Astrocyte (in vitro differentiated cells and primary cell): ENCODE measurements at regions not wholly inside any gene's neighbourhood (a gene's known extent, or its start where the extent isn't known, plus 50 kb on each side); places are given as distances from the start of the nearest gene placed in this dataset.

Experiments
- DNase-seq: peaks from one replicate; pipeline ENCODE4 v3.0.0-alpha.2; 2010; ENCODE audit warnings: low read depth
- FAIRE-seq: peaks from 2 replicates; lab custom pipeline; 2011; peaks lifted over from hg19 to GRCh38; lab: Jason Lieb, UNC
- H2AFZ ChIP-seq: 2 replicates; pipeline ENCODE4 v1.6.0; 2012; ENCODE audit warnings: low read depth, low read length, inconsistent platforms
- H3K27ac ChIP-seq: 2 replicates; pipeline ENCODE4 v1.5.1; 2011; ENCODE audit warnings: low read depth, low read length, inconsistent platforms
- H3K27me3 ChIP-seq: 2 replicates; pipeline ENCODE4 v1.6.0; 2011; ENCODE audit warnings: low read length, inconsistent platforms; ENCODE audit not compliant: insufficient read depth
- H3K36me3 ChIP-seq: 2 replicates; pipeline ENCODE4 v1.5.1; 2011; ENCODE audit warnings: low read length, inconsistent platforms; ENCODE audit not compliant: insufficient read depth
- H3K4me1 ChIP-seq: 2 replicates; pipeline ENCODE4 v1.5.1; 2011; ENCODE audit warnings: low read length, inconsistent platforms; ENCODE audit not compliant: insufficient read depth
- H3K4me2 ChIP-seq: 2 replicates; pipeline ENCODE4 v1.6.0; 2012; ENCODE audit warnings: low read length, inconsistent platforms
- H3K4me3 ChIP-seq: 2 replicates; pipeline ENCODE4 v1.5.1; 2011; ENCODE audit warnings: low read depth, mild to moderate bottlenecking, low read length, inconsistent platforms; ENCODE audit not compliant: insufficient read depth
- H3K79me2 ChIP-seq: 2 replicates; pipeline ENCODE4 v1.6.0; 2012; ENCODE audit warnings: mild to moderate bottlenecking, low read length, inconsistent platforms; ENCODE audit not compliant: insufficient read depth
- H3K9ac ChIP-seq: 2 replicates; pipeline ENCODE4 v1.6.0; 2012; ENCODE audit warnings: mild to moderate bottlenecking, low read length, inconsistent platforms
- H3K9me3 ChIP-seq: 2 replicates; pipeline ENCODE4 v1.5.1; 2012; ENCODE audit warnings: low read depth, mild to moderate bottlenecking, low read length, inconsistent platforms; ENCODE audit not compliant: insufficient read depth
- H4K20me1 ChIP-seq: 2 replicates; pipeline ENCODE4 v1.6.0; 2012; ENCODE audit warnings: low read length, inconsistent platforms; ENCODE audit not compliant: insufficient read depth
- H3K27ac Mint-ChIP-seq: one replicate; pipeline ENCODE4 v1.8.0; 2021; ENCODE audit warnings: mild to moderate bottlenecking, mixed read lengths; ENCODE audit not compliant: unreplicated experiment
- H3K27me3 Mint-ChIP-seq: one replicate; pipeline ENCODE4 v1.8.0; 2021; ENCODE audit warnings: low read depth, mixed read lengths; ENCODE audit not compliant: unreplicated experiment
- H3K36me3 Mint-ChIP-seq: one replicate; pipeline ENCODE4 v1.8.0; 2021; ENCODE audit warnings: low read depth, mixed read lengths; ENCODE audit not compliant: unreplicated experiment
- H3K4me1 Mint-ChIP-seq: one replicate; pipeline ENCODE4 v1.8.0; 2021; ENCODE audit warnings: low read depth, mixed read lengths; ENCODE audit not compliant: unreplicated experiment
- H3K4me3 Mint-ChIP-seq: one replicate; pipeline ENCODE4 v1.8.0; 2021; ENCODE audit warnings: mild to moderate bottlenecking, moderate library complexity, mixed read lengths; ENCODE audit not compliant: unreplicated experiment
- H3K9me3 Mint-ChIP-seq: one replicate; pipeline ENCODE4 v1.8.0; 2021; ENCODE audit warnings: mild to moderate bottlenecking, mixed read lengths; ENCODE audit not compliant: unreplicated experiment
- EZH2 ChIP-seq: IDR thresholded peaks from 2 replicates; pipeline ENCODE4 v1.6.1; 2012; ENCODE audit warnings: mild to moderate bottlenecking, low read length, inconsistent platforms; ENCODE audit not compliant: insufficient read depth
- TF ChIP-seq, protein P1 (sequence below): IDR thresholded peaks from 2 replicates; pipeline ENCODE4 v1.5.1; 2011; ENCODE audit warnings: low read depth, mild to moderate bottlenecking, inconsistent platforms, low read length, moderate library complexity; ENCODE audit not compliant: insufficient read depth

- Histone ChIP-seq H2AFZ (no peak overlapping the region), H3K27me3 (no peaks in the 10 kb centered on the region), H4K20me1 (no peaks in the 10 kb centered on the region), H3K9me3 (peaks cover 4% of the 10 kb centered on the region), H3K9ac (no peak overlapping the region), H3K4me2 (no peak overlapping the region), H3K4me1 (no peaks in the 10 kb centered on the region), H3K4me3 (no peak overlapping the region), H3K27ac (no peak overlapping the region), H3K36me3 (no peaks in the 10 kb centered on the region), H3K79me2 (no peaks in the 10 kb centered on the region)
- Mint-ChIP-seq H3K9me3 (no peaks in the 10 kb centered on the region), H3K36me3 (no peaks in the 10 kb centered on the region), H3K27ac (no peak overlapping the region), H3K4me1 (peaks cover 9% of the 10 kb centered on the region), H3K4me3 (no peak overlapping the region), H3K27me3 (no peaks in the 10 kb centered on the region)
- TF ChIP-seq, protein P1, sequence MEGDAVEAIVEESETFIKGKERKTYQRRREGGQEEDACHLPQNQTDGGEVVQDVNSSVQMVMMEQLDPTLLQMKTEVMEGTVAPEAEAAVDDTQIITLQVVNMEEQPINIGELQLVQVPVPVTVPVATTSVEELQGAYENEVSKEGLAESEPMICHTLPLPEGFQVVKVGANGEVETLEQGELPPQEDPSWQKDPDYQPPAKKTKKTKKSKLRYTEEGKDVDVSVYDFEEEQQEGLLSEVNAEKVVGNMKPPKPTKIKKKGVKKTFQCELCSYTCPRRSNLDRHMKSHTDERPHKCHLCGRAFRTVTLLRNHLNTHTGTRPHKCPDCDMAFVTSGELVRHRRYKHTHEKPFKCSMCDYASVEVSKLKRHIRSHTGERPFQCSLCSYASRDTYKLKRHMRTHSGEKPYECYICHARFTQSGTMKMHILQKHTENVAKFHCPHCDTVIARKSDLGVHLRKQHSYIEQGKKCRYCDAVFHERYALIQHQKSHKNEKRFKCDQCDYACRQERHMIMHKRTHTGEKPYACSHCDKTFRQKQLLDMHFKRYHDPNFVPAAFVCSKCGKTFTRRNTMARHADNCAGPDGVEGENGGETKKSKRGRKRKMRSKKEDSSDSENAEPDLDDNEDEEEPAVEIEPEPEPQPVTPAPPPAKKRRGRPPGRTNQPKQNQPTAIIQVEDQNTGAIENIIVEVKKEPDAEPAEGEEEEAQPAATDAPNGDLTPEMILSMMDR, result no peak
- TF ChIP-seq EZH2, result no peak
- no peak for FAIRE-seq
- no peak for DNase-seq
Observed at GRCh38 chr9:90544488-90544887, 98.1 kb downstream of the DIRAS2 start.

- TF ChIP-seq, protein P1, result no peak
- TF ChIP-seq EZH2, result no peak
- FAIRE-seq, result peak; percentile 34
- peaks cover 4% of the 10 kb centered on the region for H3K9me3 ChIP-seq
- H3K9ac ChIP-seq, result no peak overlapping the region
- no peaks in the 10 kb centered on the region for H4K20me1 ChIP-seq
- Mint-ChIP-seq H3K27me3 (no peaks in the 10 kb centered on the region), H3K4me1 (peaks cover 9% of the 10 kb centered on the region), H3K9me3 (peaks cover 2% of the 10 kb centered on the region), H3K27ac (peak overlapping the region; percentile 92), H3K36me3 (no peaks in the 10 kb centered on the region), H3K4me3 (no peak overlapping the region)
- H2AFZ ChIP-seq, result no peak overlapping the region
- H3K27me3 ChIP-seq, result no peaks in the 10 kb centered on the region
- peak; percentile 91 for DNase-seq
- H3K27ac ChIP-seq, result peak overlapping the region; percentile 49
- no peaks in the 10 kb centered on the region for H3K4me1 ChIP-seq
- peak overlapping the region; percentile 14 for H3K4me2 ChIP-seq
- H3K4me3 ChIP-seq, result no peak overlapping the region
- H3K79me2 ChIP-seq, result no peaks in the 10 kb centered on the region
- no peaks in the 10 kb centered on the region for H3K36me3 ChIP-seq
Observed at GRCh38 chr9:90546200-90546599, 96.4 kb downstream of the DIRAS2 start.

DNA sequence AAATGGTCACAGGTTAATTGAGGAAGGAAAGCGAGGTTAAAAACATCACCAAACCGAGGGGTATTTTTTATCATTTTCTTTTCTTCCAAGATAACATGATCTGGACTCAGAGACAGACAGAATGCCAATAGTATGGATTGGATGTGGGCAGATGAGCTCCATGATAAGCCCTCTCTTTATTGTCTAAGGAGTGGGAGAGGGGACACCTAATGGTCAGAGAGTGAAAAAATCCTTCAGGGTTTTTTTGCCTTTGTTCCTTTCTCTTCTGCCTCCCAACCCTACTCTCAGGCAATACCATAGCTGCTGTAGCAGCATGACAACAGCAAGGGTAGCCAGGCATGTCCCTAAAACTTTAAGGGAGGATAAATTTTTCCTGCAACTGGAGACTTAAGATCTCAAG, 94.7 kb downstream of the DIRAS2 start:
- Histone ChIP-seq H3K9ac (no peak overlapping the region), H4K20me1 (no peaks in the 10 kb centered on the region), H3K4me1 (no peaks in the 10 kb centered on the region), H3K27ac (no peak overlapping the region), H3K36me3 (no peaks in the 10 kb centered on the region), H3K27me3 (no peaks in the 10 kb centered on the region), H3K9me3 (peaks cover 4% of the 10 kb centered on the region), H3K4me3 (no peak overlapping the region), H3K4me2 (no peak overlapping the region), H2AFZ (peak overlapping the region; percentile 21), H3K79me2 (no peaks in the 10 kb centered on the region)
- no peak overlapping the region for H3K27ac Mint-ChIP-seq
- peaks cover 2% of the 10 kb centered on the region for H3K9me3 Mint-ChIP-seq
- no peaks in the 10 kb centered on the region for H3K36me3 Mint-ChIP-seq
- no peak for TF ChIP-seq EZH2
- TF ChIP-seq, protein P1, result peak; percentile 11
- DNase-seq (no peak), FAIRE-seq (no peak)
- H3K27me3 Mint-ChIP-seq, result no peaks in the 10 kb centered on the region
- H3K4me3 Mint-ChIP-seq, result no peak overlapping the region
- peaks cover 9% of the 10 kb centered on the region for H3K4me1 Mint-ChIP-seq
